ENCODE measurements at regions not wholly inside any gene's neighbourhood (a gene's known extent, or its start where the extent isn't known, plus 50 kb on each side); places are given as distances from the start of the nearest gene placed in this dataset.

DNA sequence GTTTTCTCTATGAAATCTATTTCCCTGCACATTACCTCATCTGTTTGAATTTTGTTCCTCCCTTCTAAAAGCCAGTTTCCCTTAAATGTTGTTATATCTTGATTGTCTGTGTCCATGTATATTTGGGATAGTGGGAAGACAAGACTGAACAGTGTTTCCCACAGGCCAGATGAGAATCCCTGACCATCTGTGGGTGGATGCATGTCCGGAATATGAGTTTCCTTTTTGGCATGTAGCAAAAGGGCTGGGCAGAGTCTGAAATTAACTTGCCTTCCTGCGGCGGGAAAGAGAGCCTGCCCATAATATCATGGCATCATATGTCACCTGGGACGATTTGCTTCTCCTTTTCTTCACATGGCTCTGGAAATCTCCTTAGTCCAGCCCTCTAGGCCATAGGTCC, 385.8 kb upstream of the MAF start:
- no peak for TF ChIP-seq POLR2AphosphoS5 (IDR thresholded peaks at IDR 0.05; ENCODE audit: borderline replicate concordance, low read depth, low read length)
- TF ChIP-seq EZH2 (IDR thresholded peaks at IDR 0.05): no peak
- no peak for TF ChIP-seq FOXP2 (optimal IDR thresholded peaks at IDR 0.05; ENCODE audit: control extremely low read depth, extremely low read length, insufficient read depth)
